Activated naive CD4-positive, alpha-beta T cell treated with anti-CD3 and anti-CD28 coated beads for 36 hours (primary cell): ENCODE measurements at regions not wholly inside any gene's neighbourhood (a gene's known extent, or its start where the extent isn't known, plus 50 kb on each side); places are given as distances from the start of the nearest gene placed in this dataset.

ENCODE experiments used
- CTCF ChIA-PET: fragments of 350-600 bp; sonication (Branson Sonifier 250); formaldehyde crosslinking; loops from one replicate; lab custom pipeline; 2021; ENCODE audit warnings: antibody characterized with exemption; lab: Charles Lee
- DNase-seq: peaks from one replicate; pipeline ENCODE4 v3.0.0-alpha.2; 2020
- H3K27ac Mint-ChIP-seq: one replicate; pipeline ENCODE4 v1.8.0; 2021; ENCODE audit warnings: mild to moderate bottlenecking, mixed read lengths
- H3K27me3 Mint-ChIP-seq: one replicate; pipeline ENCODE4 v1.8.0; 2021; ENCODE audit warnings: low read depth, mixed read lengths
- H3K36me3 Mint-ChIP-seq: one replicate; pipeline ENCODE4 v1.8.0; 2021; ENCODE audit warnings: low read depth, mixed read lengths
- H3K4me1 Mint-ChIP-seq: one replicate; pipeline ENCODE4 v1.8.0; 2021; ENCODE audit warnings: low read depth, mixed read lengths
- H3K4me3 Mint-ChIP-seq: one replicate; pipeline ENCODE4 v1.8.0; 2021; ENCODE audit warnings: mild to moderate bottlenecking, moderate library complexity, mixed read lengths
- H3K9me3 Mint-ChIP-seq: one replicate; pipeline ENCODE4 v1.8.0; 2021; ENCODE audit warnings: mixed read lengths
- intact Hi-C: fragments of 100-400 bp; cut with micrococcal nuclease; formaldehyde crosslinking; loops from one replicate; pipeline ENCODE4 v1.15.1; 2023

DNA sequence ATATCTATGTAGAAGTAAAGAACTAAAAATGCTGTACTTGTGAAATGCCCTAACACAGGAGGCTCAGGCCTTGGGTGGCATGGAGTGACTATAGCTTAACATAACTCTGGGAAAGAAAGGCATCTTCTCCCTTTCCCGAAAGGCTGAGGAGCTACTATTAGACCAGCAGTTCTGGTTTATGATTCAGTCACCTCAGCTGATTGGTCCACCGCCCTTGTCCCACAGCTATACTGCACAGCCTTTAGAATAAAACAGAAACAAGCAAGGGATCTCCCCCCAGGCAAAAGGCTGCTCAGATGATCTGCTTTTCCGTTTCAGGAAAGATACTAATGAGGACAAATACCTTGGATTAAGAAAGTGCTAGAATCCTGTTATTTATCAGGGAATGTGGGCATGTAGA lies 171.3 kb downstream of the SNCA start:
- Mint-ChIP-seq H3K9me3 (no peaks in the 10 kb centered on the region), H3K36me3 (no peaks in the 10 kb centered on the region), H3K27ac (no peak overlapping the region), H3K4me3 (no peak overlapping the region), H3K27me3 (peaks cover 4% of the 10 kb centered on the region), H3K4me1 (no peaks in the 10 kb centered on the region)
- intact Hi-C loops: no loop called here
- DNase-seq: no peak
- CTCF ChIA-PET: no interaction called here

GRCh38 chr4:89664521-89664920 lies 172.4 kb downstream of the SNCA start:
- intact Hi-C loops: no loop called here
- Mint-ChIP-seq H3K27me3 (peaks cover 3% of the 10 kb centered on the region), H3K27ac (no peak overlapping the region), H3K4me3 (no peak overlapping the region), H3K4me1 (no peaks in the 10 kb centered on the region), H3K36me3 (no peaks in the 10 kb centered on the region), H3K9me3 (no peaks in the 10 kb centered on the region)
- CTCF ChIA-PET: no interaction called here
- no peak for DNase-seq

DNA sequence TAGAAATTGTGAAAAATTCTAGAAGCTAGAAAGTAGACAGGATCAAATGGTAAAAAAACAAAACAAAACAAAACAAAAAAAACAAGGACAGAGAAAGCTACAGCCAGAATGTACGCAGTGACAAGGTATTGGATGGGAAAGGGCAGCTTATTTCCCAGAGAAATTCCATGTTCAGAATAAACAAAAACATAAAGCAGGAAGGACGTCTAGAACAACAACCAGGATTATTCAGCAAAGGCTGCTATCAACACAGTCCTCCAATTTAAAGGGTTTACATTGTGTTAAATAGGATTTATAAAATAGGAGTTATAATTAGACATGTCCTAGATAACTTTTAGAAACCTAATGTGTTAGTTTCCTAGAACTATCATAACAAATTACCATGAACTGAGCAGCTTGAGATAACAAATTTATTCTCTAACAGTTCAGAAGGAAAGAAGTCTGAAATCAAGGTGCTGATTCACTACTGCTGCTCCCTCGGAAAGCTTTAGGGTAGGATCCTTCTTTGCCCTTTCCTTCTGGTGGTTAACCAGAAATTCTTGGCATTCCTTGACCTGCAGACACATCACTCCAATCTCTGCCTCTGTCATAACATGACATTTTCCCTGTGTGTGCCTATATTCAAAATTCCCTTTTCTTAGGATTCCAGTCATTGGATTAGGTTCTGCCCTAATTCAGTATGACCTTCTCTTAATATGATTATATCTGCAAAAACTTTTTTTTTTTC lies 175.6 kb downstream of the SNCA start:
- no peak for DNase-seq
- CTCF ChIA-PET: no interaction called here
- H3K27me3 Mint-ChIP-seq: no peaks in the 10 kb centered on the region
- no peaks in the 10 kb centered on the region for H3K4me1 Mint-ChIP-seq
- H3K9me3 Mint-ChIP-seq: no peaks in the 10 kb centered on the region
- no peak overlapping the region for H3K27ac Mint-ChIP-seq
- intact Hi-C loops: no loop called here
- H3K36me3 Mint-ChIP-seq: no peaks in the 10 kb centered on the region
- no peak overlapping the region for H3K4me3 Mint-ChIP-seq

GRCh38 chr4:89660444-89661172 lies 176.4 kb downstream of the SNCA start:
- Mint-ChIP-seq H3K36me3 (no peaks in the 10 kb centered on the region), H3K9me3 (no peaks in the 10 kb centered on the region), H3K27me3 (peaks cover 2% of the 10 kb centered on the region), H3K4me1 (no peaks in the 10 kb centered on the region), H3K27ac (no peak overlapping the region), H3K4me3 (no peak overlapping the region)
- CTCF ChIA-PET: no interaction called here
- intact Hi-C loops: no loop called here
- no peak for DNase-seq

- H3K4me1 Mint-ChIP-seq: no peaks in the 10 kb centered on the region
- CTCF ChIA-PET: no interaction called here
Measured at GRCh38 chr4:89658701-89659024, 178.3 kb downstream of the SNCA start.

GRCh38 chr4:89657931-89658700 lies 178.8 kb downstream of the SNCA start:
- Mint-ChIP-seq H3K4me1 (no peaks in the 10 kb centered on the region), H3K27ac (no peak overlapping the region), H3K9me3 (no peaks in the 10 kb centered on the region), H3K27me3 (peaks cover 7% of the 10 kb centered on the region), H3K4me3 (no peak overlapping the region), H3K36me3 (no peaks in the 10 kb centered on the region)
- CTCF ChIA-PET: interaction anchor here (0.8 to 1.3 kb wide), 8 partner anchors 20 to 248 kb away, joined by 3 to 7 read pairs (median 3); no protein-coding TSS in a partner anchor
- DNase-seq: no peak
- intact Hi-C loops: loop anchor here (1.0 to 10.0 kb wide), 4 partner anchors 173 to 493 kb away; no protein-coding TSS in a partner anchor

More at GRCh38 chr4:89658701-89659024, 178.3 kb downstream of the SNCA start:
- H3K4me3 Mint-ChIP-seq: no peak overlapping the region
- H3K9me3 Mint-ChIP-seq: no peaks in the 10 kb centered on the region
- H3K27ac Mint-ChIP-seq: no peak overlapping the region
- peaks cover 7% of the 10 kb centered on the region for H3K27me3 Mint-ChIP-seq
- H3K36me3 Mint-ChIP-seq: no peaks in the 10 kb centered on the region
- intact Hi-C loops: loop anchor here (1.0 to 10.0 kb wide), 4 partner anchors 174 to 494 kb away; no protein-coding TSS in a partner anchor
- DNase-seq: no peak

GRCh38 chr4:89653012-89653411 lies 183.9 kb downstream of the SNCA start:
- no peak overlapping the region for H3K4me3 Mint-ChIP-seq
- H3K9me3 Mint-ChIP-seq: no peaks in the 10 kb centered on the region
- no peak overlapping the region for H3K27ac Mint-ChIP-seq
- no peaks in the 10 kb centered on the region for H3K4me1 Mint-ChIP-seq
- intact Hi-C loops: loop anchor here (10.0 kb wide), 2 partner anchors 168 to 488 kb away; no protein-coding TSS in a partner anchor
- no peak for DNase-seq
- no peaks in the 10 kb centered on the region for H3K36me3 Mint-ChIP-seq
- CTCF ChIA-PET: interaction anchor here (0.9 kb wide), 1 partner anchor 10 kb away, joined by 3 read pairs; no protein-coding TSS in a partner anchor
- H3K27me3 Mint-ChIP-seq: peaks cover 7% of the 10 kb centered on the region

- H3K4me3 Mint-ChIP-seq: no peak overlapping the region
- intact Hi-C loops: no loop called here
- CTCF ChIA-PET: no interaction called here
- no peak overlapping the region for H3K27ac Mint-ChIP-seq
- no peaks in the 10 kb centered on the region for H3K36me3 Mint-ChIP-seq
- no peaks in the 10 kb centered on the region for H3K9me3 Mint-ChIP-seq
- H3K4me1 Mint-ChIP-seq: no peaks in the 10 kb centered on the region
- peaks cover 2% of the 10 kb centered on the region for H3K27me3 Mint-ChIP-seq
- DNase-seq: no peak
Measured at GRCh38 chr4:89645482-89645881, 191.5 kb downstream of the SNCA start.

DNA sequence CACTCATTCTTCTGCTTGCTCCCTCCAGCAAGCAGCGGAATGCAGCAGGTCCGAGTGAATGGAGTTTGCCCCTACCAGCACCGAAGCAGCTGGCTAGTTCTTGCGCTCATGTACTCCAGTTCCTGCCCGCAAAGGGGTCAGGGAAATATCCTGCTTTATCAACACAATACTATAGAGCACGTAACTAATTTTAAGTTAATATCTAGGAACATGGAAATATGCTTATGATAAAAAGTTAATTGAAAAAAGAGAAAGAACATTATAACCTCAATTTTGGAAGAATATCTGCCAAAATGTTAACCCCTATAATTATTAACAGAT lies 195.6 kb downstream of the SNCA start:
- CTCF ChIA-PET: interaction anchor here (0.8 to 1.4 kb wide), 3 partner anchors 8 to 258 kb away, joined by 3 to 4 read pairs (median 3); partner anchors contain the start of gene MMRN1
- H3K27me3 Mint-ChIP-seq: peaks cover 2% of the 10 kb centered on the region

DNA sequence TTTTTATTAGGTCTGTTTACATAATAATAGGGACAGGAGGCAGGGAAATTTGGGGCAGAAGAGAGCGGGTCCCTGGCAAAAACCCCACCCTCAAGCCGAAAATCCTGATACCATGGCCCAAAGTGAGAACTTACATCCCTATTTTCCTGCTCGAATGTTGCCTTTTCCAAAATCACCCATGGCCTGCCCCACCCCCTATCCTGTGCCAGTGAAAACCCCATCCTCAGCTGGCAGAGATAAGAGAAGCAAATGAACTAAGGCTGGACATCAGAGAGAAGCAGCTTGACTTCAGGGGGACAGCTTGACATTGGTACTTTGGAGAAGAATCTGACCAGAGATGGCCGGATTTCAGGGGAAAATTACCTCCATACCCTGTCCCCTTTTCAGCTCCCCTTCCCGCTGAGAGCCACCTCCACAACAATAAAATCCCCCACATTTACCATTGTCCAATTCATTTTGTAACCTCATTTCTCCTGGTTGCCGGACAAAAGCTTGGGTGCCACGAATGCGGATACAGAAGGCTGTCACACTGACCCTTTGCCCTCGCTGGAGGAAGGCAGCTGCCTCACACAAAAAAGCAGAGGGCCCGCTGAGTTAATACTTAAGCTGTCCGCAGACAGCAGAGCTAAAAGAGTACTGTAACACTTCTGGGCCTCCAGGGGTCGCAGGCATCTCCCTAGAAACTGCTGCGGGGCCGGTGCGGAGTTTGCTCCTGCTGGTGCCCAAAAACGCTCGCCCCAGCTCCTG lies 196.2 kb downstream of the SNCA start:
- H3K4me3 Mint-ChIP-seq: no peak overlapping the region
- H3K27ac Mint-ChIP-seq: no peak overlapping the region
- H3K36me3 Mint-ChIP-seq: no peaks in the 10 kb centered on the region
- no peaks in the 10 kb centered on the region for H3K9me3 Mint-ChIP-seq
- peaks cover 2% of the 10 kb centered on the region for H3K27me3 Mint-ChIP-seq
- H3K4me1 Mint-ChIP-seq: no peaks in the 10 kb centered on the region
- peak; percentile 9 for DNase-seq
- CTCF ChIA-PET: interaction anchor here (0.7 to 1.4 kb wide), 4 partner anchors 27 to 258 kb away, joined by 3 to 4 read pairs (median 3); partner anchors contain the start of gene MMRN1
- intact Hi-C loops: no loop called here

More for the DNA sequence above, 195.6 kb downstream of the SNCA start:
- intact Hi-C loops: no loop called here
- Mint-ChIP-seq H3K27ac (no peak overlapping the region), H3K36me3 (no peaks in the 10 kb centered on the region), H3K4me3 (no peak overlapping the region), H3K4me1 (no peaks in the 10 kb centered on the region), H3K9me3 (no peaks in the 10 kb centered on the region)
- DNase-seq: no peak

DNA sequence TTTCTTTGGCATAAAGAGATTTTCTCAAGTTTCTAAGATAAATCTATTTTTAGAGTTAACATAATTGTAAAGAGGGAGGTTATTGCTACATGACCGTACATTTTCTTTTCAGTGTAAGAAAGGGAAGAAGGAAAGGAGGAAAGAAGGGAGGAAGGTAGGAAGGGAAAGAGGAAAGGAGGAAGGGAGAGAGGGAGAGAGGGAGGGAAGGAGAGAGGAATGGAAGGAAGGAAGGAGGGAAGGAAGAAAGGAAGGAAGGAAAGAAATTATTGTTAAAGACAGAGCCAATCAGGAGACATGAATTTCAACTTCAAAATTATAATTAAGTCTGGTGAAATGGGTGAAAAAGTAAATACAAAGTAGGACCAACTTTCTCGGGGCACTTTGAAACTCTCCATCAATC lies 197.6 kb downstream of the SNCA start:
- intact Hi-C loops: no loop called here
- CTCF ChIA-PET: no interaction called here
- H3K4me3 Mint-ChIP-seq: no peak overlapping the region
- no peaks in the 10 kb centered on the region for H3K4me1 Mint-ChIP-seq
- peaks cover 2% of the 10 kb centered on the region for H3K27me3 Mint-ChIP-seq
- no peaks in the 10 kb centered on the region for H3K9me3 Mint-ChIP-seq
- no peak overlapping the region for H3K27ac Mint-ChIP-seq
- no peak for DNase-seq
- H3K36me3 Mint-ChIP-seq: no peaks in the 10 kb centered on the region
